ENCODE measurements at regions not wholly inside any gene's neighbourhood (a gene's known extent, or its start where the extent isn't known, plus 50 kb on each side); places are given as distances from the start of the nearest gene placed in this dataset.
"Not testable (repeated sequence)": the region's sequence is repeated elsewhere in the genome, so short reads cannot be mapped to it uniquely, and the experiment has no call there.

- no peak for DNase-seq (ENCODE audit: low read depth)
- TF ChIP-seq CTCF (conservative IDR thresholded peaks at IDR 0.05; ENCODE audit: low read depth, low read length), result no peak
- H3K4me3 ChIP-seq (ENCODE audit: low read depth, low read length), result no peak overlapping the region
Observed at GRCh38 chr4:19024047-19024446, 1002.5 kb upstream of the LCORL start.

DNA sequence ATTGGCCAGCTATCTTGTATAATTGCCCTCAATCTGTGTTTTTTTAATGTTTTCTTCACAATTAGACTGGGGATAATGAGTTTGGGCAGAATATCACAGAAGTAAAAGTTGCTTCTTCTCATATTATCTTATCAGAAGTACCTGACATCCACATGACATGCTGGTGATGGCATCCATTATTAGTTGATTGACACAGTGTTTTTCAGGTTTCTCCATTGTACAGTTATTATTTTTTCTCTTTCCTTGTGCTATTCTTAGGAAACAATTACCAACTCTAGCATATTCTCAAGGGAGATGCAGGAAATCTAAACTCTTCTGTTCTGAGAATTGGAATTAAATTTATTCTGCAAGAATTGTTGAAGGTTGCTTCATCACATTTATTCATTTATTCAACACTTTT is 1000.1 kb upstream of the LCORL start:
- no peak for TF ChIP-seq CTCF (conservative IDR thresholded peaks at IDR 0.05; ENCODE audit: low read depth, low read length)
- H3K4me3 ChIP-seq (ENCODE audit: low read depth, low read length), result no peak overlapping the region
- no peak for DNase-seq (ENCODE audit: low read depth)

- not testable (repeated sequence) for DNase-seq (ENCODE audit: low read depth); H3K4me3 ChIP-seq (ENCODE audit: low read depth, low read length)
Observed at GRCh38 chr4:19016550-19016949, 995.0 kb upstream of the LCORL start.

DNA sequence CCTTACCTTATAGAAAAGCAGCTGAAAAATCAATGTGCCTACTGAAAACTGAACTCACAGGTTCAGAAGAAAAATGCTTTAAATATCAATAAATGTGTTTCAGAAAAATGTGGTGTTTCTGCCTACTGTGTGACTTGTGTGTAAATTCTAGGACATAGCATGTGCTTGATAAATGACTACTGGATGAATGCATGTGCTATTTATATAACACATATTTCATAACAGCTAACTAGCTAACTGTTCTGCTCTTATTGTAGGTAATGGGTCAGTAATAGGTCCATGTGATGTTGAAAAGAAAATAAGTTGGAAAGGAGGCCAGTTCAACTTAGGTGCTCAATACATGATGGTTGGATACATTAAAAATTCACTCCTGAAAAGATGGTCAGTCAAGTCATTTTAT is 993.0 kb upstream of the LCORL start:
- no peak overlapping the region for H3K4me3 ChIP-seq (ENCODE audit: low read depth, low read length)
- no peak for TF ChIP-seq CTCF (conservative IDR thresholded peaks at IDR 0.05; ENCODE audit: low read depth, low read length)
- no peak for DNase-seq (ENCODE audit: low read depth)

DNA sequence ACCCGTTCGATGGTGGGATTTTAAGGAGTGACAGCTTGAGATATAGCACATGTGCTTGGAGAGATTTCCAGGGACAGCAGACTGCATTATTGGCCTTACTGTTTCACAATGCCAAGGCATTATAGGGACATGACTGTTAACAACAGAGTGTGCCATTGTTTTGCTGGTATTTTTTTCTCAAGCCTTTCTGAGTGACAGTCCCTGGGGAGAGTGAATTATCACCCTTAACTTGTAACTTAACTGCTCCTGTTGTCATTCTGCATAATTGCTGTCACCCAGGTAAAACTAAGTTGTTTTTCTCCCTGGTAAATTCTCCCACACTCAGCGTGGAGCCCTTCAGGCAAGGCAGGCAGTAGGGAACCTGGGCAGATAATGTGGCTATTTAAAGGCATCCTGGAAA is 989.2 kb upstream of the LCORL start:
- DNase-seq (ENCODE audit: low read depth), result no peak
- no peak for TF ChIP-seq CTCF (conservative IDR thresholded peaks at IDR 0.05; ENCODE audit: low read depth, low read length)
- no peak overlapping the region for H3K4me3 ChIP-seq (ENCODE audit: low read depth, low read length)

GRCh38 chr4:19009881-19010280 is 988.3 kb upstream of the LCORL start:
- DNase-seq (ENCODE audit: low read depth), result no peak
- no peak overlapping the region for H3K4me3 ChIP-seq (ENCODE audit: low read depth, low read length)
- TF ChIP-seq CTCF (conservative IDR thresholded peaks at IDR 0.05; ENCODE audit: low read depth, low read length), result no peak

GRCh38 chr4:19005211-19005610 is 983.7 kb upstream of the LCORL start:
- TF ChIP-seq CTCF (conservative IDR thresholded peaks at IDR 0.05; ENCODE audit: low read depth, low read length), result no peak
- DNase-seq (ENCODE audit: low read depth), result peak; percentile 88
- H3K4me3 ChIP-seq (ENCODE audit: low read depth, low read length), result no peak overlapping the region

GRCh38 chr4:19002170-19002569 is 980.6 kb upstream of the LCORL start:
- no peak overlapping the region for H3K4me3 ChIP-seq (ENCODE audit: low read depth, low read length)
- TF ChIP-seq CTCF (conservative IDR thresholded peaks at IDR 0.05; ENCODE audit: low read depth, low read length), result no peak
- no peak for DNase-seq (ENCODE audit: low read depth)

Data from choroid plexus epithelial cell (primary cell).